Mesendoderm (in vitro differentiated cells): ENCODE measurements at regions not wholly inside any gene's neighbourhood (a gene's known extent, or its start where the extent isn't known, plus 50 kb on each side); places are given as distances from the start of the nearest gene placed in this dataset.

Experiments used
- DNase-seq: peaks from one replicate; pipeline ENCODE4 v3.0.0; 2013
- H2AK5ac ChIP-seq: 2 replicates; pipeline ENCODE4 v1.6.1; 2013; ENCODE audit warnings: low read length, inconsistent platforms
- H2BK120ac ChIP-seq: 2 replicates; pipeline ENCODE4 v1.6.1; 2013; ENCODE audit warnings: low read depth, mild to moderate bottlenecking, low read length, moderate library complexity, mixed read lengths
- H2BK15ac ChIP-seq: replicated peaks from 2 replicates; pipeline ENCODE4 v1.6.1; 2013; ENCODE audit warnings: low read depth, mild to moderate bottlenecking, moderate library complexity
- H2BK5ac ChIP-seq: 2 replicates; pipeline ENCODE4 v1.6.1; 2013; ENCODE audit warnings: low read length, inconsistent platforms
- H3K18ac ChIP-seq: 2 replicates; pipeline ENCODE4 v1.6.1; 2013; ENCODE audit warnings: mild to moderate bottlenecking, low read length, mixed read lengths
- H3K23ac ChIP-seq: one replicate; pipeline ENCODE4 v1.6.1; 2013; ENCODE audit warnings: low read length
- H3K27ac ChIP-seq: 2 replicates; pipeline ENCODE4 v1.5.1; 2013; ENCODE audit warnings: low read depth, mild to moderate bottlenecking, inconsistent platforms, low read length, moderate library complexity
- H3K27me3 ChIP-seq: 2 replicates; pipeline ENCODE4 v1.6.1; 2013; ENCODE audit warnings: low read length, control low read depth, mild to moderate bottlenecking, inconsistent platforms; ENCODE audit not compliant: insufficient read depth, poor library complexity
- H3K36me3 ChIP-seq: 2 replicates; pipeline ENCODE4 v1.6.1; 2013; ENCODE audit warnings: low read length, inconsistent platforms; ENCODE audit not compliant: control insufficient read depth, insufficient read depth
- H3K4ac ChIP-seq: one replicate; pipeline ENCODE4 v1.6.1; 2013; ENCODE audit warnings: low read depth, mild to moderate bottlenecking, low read length, moderate library complexity
- H3K4me1 ChIP-seq: 2 replicates; pipeline ENCODE4 v1.6.1; 2013; ENCODE audit warnings: low read depth, low read length, inconsistent platforms; ENCODE audit not compliant: control insufficient read depth
- H3K4me2 ChIP-seq: 2 replicates; pipeline ENCODE4 v1.6.1; 2013; ENCODE audit warnings: low read length
- H3K4me3 ChIP-seq: 2 replicates; pipeline ENCODE4 v1.5.1; 2013; ENCODE audit warnings: mild to moderate bottlenecking, low read length
- H3K56ac ChIP-seq: one replicate; pipeline ENCODE4 v1.6.1; 2013; ENCODE audit warnings: low read length
- H3K79me1 ChIP-seq: 2 replicates; pipeline ENCODE4 v1.6.1; 2013; ENCODE audit warnings: low read length, inconsistent platforms
- H3K79me2 ChIP-seq: 2 replicates; pipeline ENCODE4 v1.6.1; 2013; ENCODE audit warnings: mild to moderate bottlenecking, low read length; ENCODE audit not compliant: control insufficient read depth, insufficient read depth
- H3K9ac ChIP-seq: 2 replicates; pipeline ENCODE4 v1.6.1; 2013; ENCODE audit warnings: low read length, inconsistent platforms
- H4K5ac ChIP-seq: one replicate; pipeline ENCODE4 v1.6.1; 2013; ENCODE audit warnings: low read length
- H4K8ac ChIP-seq: one replicate; pipeline ENCODE4 v1.6.1; 2013; ENCODE audit warnings: low read depth, mild to moderate bottlenecking, control low read depth, low read length, moderate library complexity
- WGBS: extraction: QIAGEN DNeasy Blood & Tissue Kit; methylation state at CpG from one replicate; pipeline ENCODE4 v1.1.7; 2013; ENCODE audit warnings: low lambda C conversion rate, missing lambda C conversion rate; ENCODE audit not compliant: insufficient coverage; ENCODE audit errors: extremely low coverage; 5-methylcytosine and 5-hydroxymethylcytosine counted together

- Histone ChIP-seq H3K9ac (no peak overlapping the region), H2BK120ac (no peak overlapping the region), H4K8ac (no peak overlapping the region), H3K56ac (no peak overlapping the region), H2AK5ac (no peak overlapping the region), H3K18ac (no peak overlapping the region), H3K4ac (no peak overlapping the region), H3K4me1 (no peaks in the 10 kb centered on the region), H3K4me3 (no peak overlapping the region), H3K4me2 (no peak overlapping the region), H3K79me2 (no peaks in the 10 kb centered on the region), H2BK15ac (no peak overlapping the region), H3K36me3 (no peaks in the 10 kb centered on the region), H3K27ac (no peak overlapping the region), H4K5ac (no peak overlapping the region), H3K23ac (no peak overlapping the region), H3K27me3 (no peaks in the 10 kb centered on the region), H3K79me1 (no peaks in the 10 kb centered on the region), H2BK5ac (no peak overlapping the region)
- WGBS: no CpG with 5 or more reads among the region's 12 CpGs
- DNase-seq: no peak
These were observed 94.8 kb downstream of the CPN2 start for GRCh38 chr3:194256040-194256945.

GRCh38 chr3:194257151-194257621 is 93.9 kb downstream of the CPN2 start:
- Histone ChIP-seq H2BK5ac (no peak overlapping the region), H3K79me2 (no peaks in the 10 kb centered on the region), H3K23ac (no peak overlapping the region), H3K4me2 (no peak overlapping the region), H3K56ac (no peak overlapping the region), H2BK120ac (no peak overlapping the region), H3K27ac (no peak overlapping the region), H4K8ac (no peak overlapping the region), H3K4me3 (no peak overlapping the region), H3K18ac (no peak overlapping the region), H2BK15ac (no peak overlapping the region), H3K9ac (no peak overlapping the region), H3K4me1 (no peaks in the 10 kb centered on the region), H3K27me3 (no peaks in the 10 kb centered on the region), H2AK5ac (no peak overlapping the region), H3K4ac (no peak overlapping the region), H3K79me1 (no peaks in the 10 kb centered on the region), H4K5ac (no peak overlapping the region), H3K36me3 (no peaks in the 10 kb centered on the region)
- WGBS: no CpG with 5 or more reads among the region's 8 CpGs
- DNase-seq: no peak

- H3K79me2 ChIP-seq: no peaks in the 10 kb centered on the region
- H3K27ac ChIP-seq: no peak overlapping the region
- H4K5ac ChIP-seq: no peak overlapping the region
- no peak overlapping the region for H4K8ac ChIP-seq
- no peak overlapping the region for H3K9ac ChIP-seq
- H3K27me3 ChIP-seq: no peaks in the 10 kb centered on the region
- no peak overlapping the region for H3K4ac ChIP-seq
- no peak overlapping the region for H3K4me3 ChIP-seq
- H2BK120ac ChIP-seq: no peak overlapping the region
- H2BK15ac ChIP-seq: no peak overlapping the region
- no peak for DNase-seq
- H2AK5ac ChIP-seq: peak overlapping the region; percentile 23
- no peak overlapping the region for H3K56ac ChIP-seq
- no peak overlapping the region for H3K18ac ChIP-seq
- no peak overlapping the region for H3K23ac ChIP-seq
- H3K79me1 ChIP-seq: no peaks in the 10 kb centered on the region
- H3K4me2 ChIP-seq: no peak overlapping the region
- no peak overlapping the region for H2BK5ac ChIP-seq
- WGBS: no CpG with 5 or more reads among the region's 1 CpG
- no peaks in the 10 kb centered on the region for H3K36me3 ChIP-seq
- H3K4me1 ChIP-seq: peaks cover 2% of the 10 kb centered on the region
These were observed 93.0 kb downstream of the CPN2 start for GRCh38 chr3:194257916-194258668.

- H3K23ac ChIP-seq: no peak overlapping the region
- H3K79me1 ChIP-seq: no peaks in the 10 kb centered on the region
- no peaks in the 10 kb centered on the region for H3K36me3 ChIP-seq
- H3K79me2 ChIP-seq: no peaks in the 10 kb centered on the region
- H3K27ac ChIP-seq: no peak overlapping the region
- H3K4ac ChIP-seq: no peak overlapping the region
- DNase-seq: no peak
- no peaks in the 10 kb centered on the region for H3K27me3 ChIP-seq
- H2BK15ac ChIP-seq: no peak overlapping the region
- no peak overlapping the region for H2BK5ac ChIP-seq
- H4K8ac ChIP-seq: no peak overlapping the region
- no peak overlapping the region for H4K5ac ChIP-seq
- H3K9ac ChIP-seq: no peak overlapping the region
- H3K4me3 ChIP-seq: no peak overlapping the region
- WGBS: no CpG with 5 or more reads among the region's 9 CpGs
- no peak overlapping the region for H3K18ac ChIP-seq
- H2AK5ac ChIP-seq: no peak overlapping the region
- H3K4me1 ChIP-seq: peaks cover 2% of the 10 kb centered on the region
- H3K4me2 ChIP-seq: no peak overlapping the region
- H3K56ac ChIP-seq: no peak overlapping the region
- H2BK120ac ChIP-seq: no peak overlapping the region
These were observed 91.0 kb downstream of the CPN2 start for GRCh38 chr3:194259982-194260766.

- Histone ChIP-seq H3K4me1 (peaks cover 2% of the 10 kb centered on the region), H3K79me2 (no peaks in the 10 kb centered on the region), H3K4me3 (no peak overlapping the region), H2BK15ac (no peak overlapping the region), H2BK5ac (no peak overlapping the region), H2BK120ac (no peak overlapping the region), H2AK5ac (no peak overlapping the region), H3K27me3 (no peaks in the 10 kb centered on the region), H3K23ac (no peak overlapping the region), H4K5ac (no peak overlapping the region), H3K9ac (no peak overlapping the region), H3K79me1 (no peaks in the 10 kb centered on the region), H3K36me3 (no peaks in the 10 kb centered on the region), H4K8ac (no peak overlapping the region), H3K4me2 (no peak overlapping the region), H3K56ac (no peak overlapping the region), H3K27ac (no peak overlapping the region), H3K4ac (no peak overlapping the region), H3K18ac (no peak overlapping the region)
- WGBS: no CpG with 5 or more reads among the region's 6 CpGs
- no peak for DNase-seq
These were observed 89.5 kb downstream of the CPN2 start for GRCh38 chr3:194261581-194262063.
